Calu3 (cell line): ENCODE measurements at regions not wholly inside any gene's neighbourhood (a gene's known extent, or its start where the extent isn't known, plus 50 kb on each side); places are given as distances from the start of the nearest gene placed in this dataset.

Experiments
- BruUV-seq: library from RNA; stranded (reverse); fragments of 400-500 nt; replicated peaks from 2 replicates; lab custom pipeline; 2021; lab: Mats Ljungman, UMichigan
- CTCF ChIA-PET: fragments of 300-600 bp; sonication (Branson Sonifier 250); formaldehyde crosslinking; loops from one replicate; lab custom pipeline; 2022; ENCODE audit warnings: antibody characterized with exemption; lab: Charles Lee
- DNase-seq: peaks from one replicate; pipeline ENCODE4 v3.0.0; 2022
- H3K27ac Mint-ChIP-seq: one replicate; pipeline ENCODE4 v1.8.0; 2022; ENCODE audit warnings: mixed read lengths; ENCODE audit not compliant: unreplicated experiment
- H3K27me3 Mint-ChIP-seq: one replicate; pipeline ENCODE4 v1.8.0; 2022; ENCODE audit warnings: mixed read lengths; ENCODE audit not compliant: unreplicated experiment
- H3K36me3 Mint-ChIP-seq: one replicate; pipeline ENCODE4 v1.8.0; 2022; ENCODE audit warnings: mild to moderate bottlenecking, moderate library complexity, mixed read lengths; ENCODE audit not compliant: insufficient read depth, unreplicated experiment
- H3K4me1 Mint-ChIP-seq: one replicate; pipeline ENCODE4 v1.8.0; 2022; ENCODE audit warnings: mild to moderate bottlenecking, low read depth, mixed read lengths; ENCODE audit not compliant: unreplicated experiment
- H3K4me3 Mint-ChIP-seq: one replicate; pipeline ENCODE4 v1.8.0; 2022; ENCODE audit warnings: mild to moderate bottlenecking, low read depth, moderate library complexity, mixed read lengths; ENCODE audit not compliant: unreplicated experiment
- H3K9me3 Mint-ChIP-seq: one replicate; pipeline ENCODE4 v1.8.0; 2022; ENCODE audit warnings: low read depth, mixed read lengths; ENCODE audit not compliant: unreplicated experiment
- intact Hi-C: fragments of 100-400 bp; cut with micrococcal nuclease; formaldehyde crosslinking; loops from one replicate; pipeline ENCODE4 v1.10.0; 2022; ENCODE audit not compliant: unreplicated experiment
- TF ChIP-seq, protein P1 (sequence below): fragments of 200-600 bp; IDR thresholded peaks from one replicate; pipeline ENCODE4 v1.8.0; 2022; ENCODE audit warnings: antibody characterized with exemption; ENCODE audit not compliant: unreplicated experiment

DNA sequence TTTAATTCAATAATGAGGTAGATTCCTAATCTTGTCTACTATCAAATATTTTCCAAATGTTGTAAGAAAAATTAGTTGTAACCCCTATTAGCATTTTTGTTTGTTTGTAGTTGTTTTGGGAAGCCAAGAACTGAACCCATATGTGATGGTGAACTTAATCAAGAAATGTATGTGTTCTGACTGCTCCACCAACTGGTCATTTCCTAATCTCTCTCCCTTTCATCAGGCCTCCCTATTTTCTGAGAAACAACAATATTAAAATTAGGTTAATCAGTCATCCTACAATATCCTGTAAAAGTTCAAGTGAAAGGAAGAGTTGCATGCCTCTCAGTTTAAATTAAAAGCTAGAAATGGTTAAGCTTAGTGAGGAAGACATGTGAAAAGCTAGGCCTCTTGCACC lies 504.0 kb downstream of the EPHA4 start:
- H3K4me1 Mint-ChIP-seq = no peaks in the 10 kb centered on the region
- intact Hi-C loops = no loop called here
- BruUV-seq = no TSS peak
- no peak overlapping the region for H3K27ac Mint-ChIP-seq
- peaks cover 13% of the 10 kb centered on the region for H3K9me3 Mint-ChIP-seq
- CTCF ChIA-PET = interaction anchor here (0.6 kb wide), 1 partner anchor 15 kb away, joined by 5 read pairs; no protein-coding TSS in a partner anchor
- TF ChIP-seq, protein P1, sequence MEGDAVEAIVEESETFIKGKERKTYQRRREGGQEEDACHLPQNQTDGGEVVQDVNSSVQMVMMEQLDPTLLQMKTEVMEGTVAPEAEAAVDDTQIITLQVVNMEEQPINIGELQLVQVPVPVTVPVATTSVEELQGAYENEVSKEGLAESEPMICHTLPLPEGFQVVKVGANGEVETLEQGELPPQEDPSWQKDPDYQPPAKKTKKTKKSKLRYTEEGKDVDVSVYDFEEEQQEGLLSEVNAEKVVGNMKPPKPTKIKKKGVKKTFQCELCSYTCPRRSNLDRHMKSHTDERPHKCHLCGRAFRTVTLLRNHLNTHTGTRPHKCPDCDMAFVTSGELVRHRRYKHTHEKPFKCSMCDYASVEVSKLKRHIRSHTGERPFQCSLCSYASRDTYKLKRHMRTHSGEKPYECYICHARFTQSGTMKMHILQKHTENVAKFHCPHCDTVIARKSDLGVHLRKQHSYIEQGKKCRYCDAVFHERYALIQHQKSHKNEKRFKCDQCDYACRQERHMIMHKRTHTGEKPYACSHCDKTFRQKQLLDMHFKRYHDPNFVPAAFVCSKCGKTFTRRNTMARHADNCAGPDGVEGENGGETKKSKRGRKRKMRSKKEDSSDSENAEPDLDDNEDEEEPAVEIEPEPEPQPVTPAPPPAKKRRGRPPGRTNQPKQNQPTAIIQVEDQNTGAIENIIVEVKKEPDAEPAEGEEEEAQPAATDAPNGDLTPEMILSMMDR = no peak
- no peaks in the 10 kb centered on the region for H3K27me3 Mint-ChIP-seq
- no peaks in the 10 kb centered on the region for H3K36me3 Mint-ChIP-seq
- H3K4me3 Mint-ChIP-seq = no peak overlapping the region
- DNase-seq = no peak

DNA sequence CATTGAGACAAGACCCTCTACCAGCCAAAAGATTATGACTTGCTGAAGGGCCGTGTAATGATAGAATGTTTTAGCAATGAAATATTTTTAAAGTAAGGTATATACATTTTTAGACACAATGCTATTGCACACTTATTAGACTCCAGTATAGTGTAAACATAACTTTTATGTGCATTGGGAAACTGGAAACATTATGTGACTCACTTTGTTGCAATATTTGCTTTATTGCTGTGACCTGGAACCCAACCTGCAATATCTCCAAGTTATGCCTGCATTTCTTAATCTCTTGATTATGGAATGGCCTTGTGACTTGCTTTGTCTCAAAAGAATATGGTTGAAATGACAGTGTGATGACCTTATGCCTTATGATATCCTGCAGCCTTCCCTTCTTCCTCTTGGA lies 502.0 kb downstream of the EPHA4 start:
- no peaks in the 10 kb centered on the region for H3K27me3 Mint-ChIP-seq
- H3K4me3 Mint-ChIP-seq = no peak overlapping the region
- H3K4me1 Mint-ChIP-seq = no peaks in the 10 kb centered on the region
- CTCF ChIA-PET = no interaction called here
- H3K27ac Mint-ChIP-seq = no peak overlapping the region
- TF ChIP-seq, protein P1 = no peak
- no peaks in the 10 kb centered on the region for H3K36me3 Mint-ChIP-seq
- DNase-seq = no peak
- BruUV-seq = no TSS peak
- intact Hi-C loops = no loop called here
- peaks cover 13% of the 10 kb centered on the region for H3K9me3 Mint-ChIP-seq

DNA sequence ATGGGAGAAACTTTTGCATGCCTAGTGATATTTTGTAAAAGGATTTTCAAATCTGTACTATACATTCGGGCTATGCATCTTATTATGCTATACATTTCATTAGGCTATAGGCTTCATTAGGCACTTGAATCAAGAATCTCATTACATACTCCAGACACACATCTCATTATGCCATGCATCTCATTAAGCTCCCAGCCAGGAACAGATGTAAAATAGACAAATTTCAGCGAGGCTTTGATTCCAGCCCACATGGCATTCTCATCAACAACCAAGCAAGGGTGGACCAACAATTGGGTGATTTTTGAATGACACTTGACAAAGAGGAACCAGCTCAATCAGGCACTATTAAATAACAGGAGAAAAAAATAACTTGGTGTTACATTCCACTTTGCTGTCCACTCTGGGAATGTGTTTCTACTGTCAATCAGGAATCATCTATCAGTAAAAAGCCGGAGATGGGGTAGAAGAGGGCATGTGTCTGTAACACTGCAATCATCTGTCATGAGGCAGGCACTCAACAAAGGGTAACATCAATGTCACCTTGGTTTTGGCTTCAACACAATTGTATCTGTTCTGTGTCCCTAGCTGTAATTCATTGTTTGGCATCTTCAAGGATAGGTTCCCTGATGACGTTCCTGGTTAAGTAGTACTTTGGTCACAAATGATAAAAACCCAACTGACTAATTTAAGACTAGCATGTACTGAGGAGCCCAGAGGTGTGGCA lies 498.6 kb downstream of the EPHA4 start:
- no TSS peak for BruUV-seq
- H3K9me3 Mint-ChIP-seq = peaks cover 10% of the 10 kb centered on the region
- intact Hi-C loops = no loop called here

DNA sequence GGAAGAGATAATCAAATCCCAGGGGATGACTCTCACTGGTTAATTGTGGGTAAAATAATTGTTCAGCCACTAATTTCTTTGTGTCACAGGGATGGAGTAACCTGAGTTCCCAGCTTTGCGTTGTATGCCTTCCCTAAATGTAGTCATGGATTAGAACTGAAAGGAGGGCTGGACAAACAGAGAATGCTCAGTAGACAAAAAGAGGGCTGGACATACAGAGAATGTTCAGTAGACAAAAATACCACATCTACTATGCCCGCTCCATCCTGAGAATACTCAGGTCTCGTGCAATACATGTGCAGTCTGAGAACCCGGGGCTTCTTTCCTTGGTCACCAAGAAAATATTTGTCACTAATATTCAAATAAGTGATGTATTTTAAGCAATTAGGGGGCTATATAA lies 497.9 kb downstream of the EPHA4 start:
- Mint-ChIP-seq H3K4me1 (no peaks in the 10 kb centered on the region), H3K4me3 (no peak overlapping the region), H3K9me3 (peaks cover 10% of the 10 kb centered on the region), H3K27me3 (no peaks in the 10 kb centered on the region), H3K27ac (no peak overlapping the region), H3K36me3 (no peaks in the 10 kb centered on the region)
- no peak for DNase-seq
- TF ChIP-seq, protein P1 = no peak
- CTCF ChIA-PET = no interaction called here
- intact Hi-C loops = no loop called here
- no TSS peak for BruUV-seq

More for the DNA sequence above, 498.6 kb downstream of the EPHA4 start:
- Mint-ChIP-seq H3K4me1 (no peaks in the 10 kb centered on the region), H3K27me3 (no peaks in the 10 kb centered on the region), H3K27ac (no peak overlapping the region), H3K36me3 (no peaks in the 10 kb centered on the region), H3K4me3 (no peak overlapping the region)
- no peak for DNase-seq
- TF ChIP-seq, protein P1 = no peak
- CTCF ChIA-PET = interaction anchor here (0.5 kb wide), 1 partner anchor 1159 kb away, joined by 3 read pairs; no protein-coding TSS in a partner anchor
